COLO668 (cell line): ENCODE measurements at regions not wholly inside any gene's neighbourhood (a gene's known extent, or its start where the extent isn't known, plus 50 kb on each side); places are given as distances from the start of the nearest gene placed in this dataset.

Source experiments
- DNase-seq: peaks from one replicate; lab custom pipeline; 2025; ENCODE audit not compliant: unreplicated experiment; lab: John Stamatoyannopoulos, UW

DNA sequence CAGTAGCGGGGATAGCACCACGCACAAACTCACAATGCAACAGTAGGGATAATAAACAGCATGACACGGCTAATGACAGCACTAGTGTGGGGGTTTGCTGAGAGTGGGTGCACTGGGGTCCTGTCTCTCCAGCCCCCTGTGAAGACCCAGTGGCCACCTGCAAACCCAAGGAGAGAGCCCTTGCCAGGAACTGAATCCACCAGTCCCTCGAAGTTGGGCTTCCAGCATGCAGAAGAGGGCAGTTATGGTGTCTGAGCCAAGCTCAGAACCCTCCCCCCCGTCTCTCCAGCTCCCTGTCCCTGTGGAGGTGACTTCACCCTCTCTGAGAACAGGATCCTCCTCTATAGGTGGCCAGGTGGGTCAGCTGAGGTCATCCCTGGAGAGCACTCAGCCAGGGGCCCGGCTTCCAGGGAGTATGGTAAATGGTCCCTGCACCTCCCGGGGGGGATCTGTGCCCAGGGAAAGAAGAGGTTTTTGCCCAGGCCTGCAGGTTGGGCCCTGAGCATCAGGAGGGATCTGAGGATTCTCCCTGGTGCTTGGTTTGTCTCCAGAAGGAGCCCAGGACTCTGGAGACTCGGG is 86.3 kb upstream of the PRR5 start:
- no peak for DNase-seq

DNA sequence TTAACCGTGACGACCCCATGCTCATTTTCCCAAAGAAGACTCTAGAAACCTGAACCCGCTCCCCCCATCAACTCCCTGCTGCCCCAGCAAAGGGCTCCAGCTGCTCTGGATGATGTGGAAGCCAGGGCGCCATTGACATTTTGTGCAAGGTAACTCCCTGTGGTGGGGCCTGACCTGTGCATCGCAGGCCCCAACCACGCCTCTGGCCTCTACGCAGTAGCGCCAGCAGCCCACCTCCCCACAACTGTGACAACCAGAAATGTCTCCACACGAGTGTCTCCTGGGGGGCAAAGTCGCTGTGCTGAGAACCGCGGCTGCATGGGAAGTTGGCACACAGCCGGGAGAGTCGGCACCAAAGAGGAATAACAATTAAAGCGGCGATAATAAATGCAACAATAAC is 86.9 kb upstream of the PRR5 start:
- DNase-seq: no peak

GRCh38 chr22:44613196-44613595 is 88.8 kb upstream of the PRR5 start:
- DNase-seq: no peak

DNA sequence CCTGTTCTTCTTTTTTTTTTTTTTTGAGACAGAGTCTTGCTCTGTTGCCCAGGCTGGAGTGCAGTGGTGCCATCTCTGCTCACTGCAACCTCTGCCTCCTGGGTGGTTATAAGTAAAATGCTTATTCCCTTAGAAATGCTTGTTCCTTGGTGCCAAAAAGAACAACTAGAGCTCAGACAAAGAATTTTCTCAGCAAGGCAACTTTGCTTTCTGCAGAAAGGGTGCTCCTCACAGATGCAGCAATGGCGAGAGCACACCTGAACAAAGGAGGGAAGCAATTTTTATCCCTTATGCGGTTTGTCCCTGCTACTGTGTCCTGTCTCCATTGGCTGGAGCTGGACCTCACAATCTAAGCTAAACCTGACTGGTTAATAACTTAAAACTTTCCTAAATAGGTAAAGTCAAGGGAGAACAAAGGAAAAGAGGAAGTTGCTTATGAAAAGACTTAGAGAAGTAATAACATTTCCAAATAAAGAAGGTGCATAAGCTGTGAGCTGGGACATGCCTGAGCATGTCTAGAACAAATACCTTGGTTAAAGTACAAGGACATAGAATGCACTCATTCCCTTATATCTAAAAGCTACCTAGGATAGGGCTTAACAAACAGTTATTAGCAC is 90.0 kb upstream of the PRR5 start:
- DNase-seq: no peak

DNA sequence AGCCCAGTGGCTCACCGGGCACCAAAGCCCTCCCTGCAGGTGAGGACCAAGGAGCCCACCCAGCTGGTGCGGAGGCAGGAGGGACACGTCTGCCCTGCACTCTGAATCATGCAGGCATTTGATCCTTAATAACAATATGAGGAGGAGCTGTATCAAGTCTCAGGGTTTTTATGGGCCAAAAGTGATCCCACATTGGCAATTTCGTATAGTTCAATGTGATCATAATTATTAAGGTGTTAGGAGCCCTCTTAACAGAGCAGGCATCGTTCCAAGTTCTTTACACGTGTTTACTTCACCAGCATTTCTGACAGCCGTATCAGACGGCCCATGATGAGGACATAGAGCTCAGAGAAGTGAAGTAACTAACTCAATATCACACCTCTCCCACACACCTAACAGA is 91.9 kb upstream of the PRR5 start:
- no peak for DNase-seq

DNA sequence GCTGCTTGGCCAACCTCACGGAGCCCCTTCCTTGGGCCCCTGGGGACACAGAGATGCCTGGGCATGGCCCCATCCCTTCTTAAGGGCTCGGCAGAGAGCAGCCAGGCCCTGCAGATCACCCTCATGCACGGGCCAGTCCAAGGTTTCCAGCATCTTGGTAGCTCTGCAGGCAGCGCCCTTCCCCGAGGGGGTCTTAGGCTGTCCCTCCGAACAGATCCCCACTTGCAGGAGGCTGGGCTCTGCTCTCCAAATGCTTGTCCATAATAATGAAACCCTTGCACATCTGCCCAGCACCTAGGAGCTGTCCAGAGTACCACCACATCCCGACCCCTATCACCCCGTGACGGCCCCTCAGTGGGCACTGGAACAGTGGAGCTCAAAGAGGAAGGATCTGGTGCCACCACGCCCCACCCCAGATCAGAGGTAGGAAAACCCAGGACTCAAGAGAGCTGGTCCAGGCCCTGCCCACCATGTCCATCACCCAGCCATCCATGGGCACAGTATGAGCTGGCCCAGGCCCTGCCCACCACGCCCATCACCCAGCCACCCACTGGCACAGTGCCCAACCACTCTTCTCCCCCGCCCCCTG is 92.5 kb upstream of the PRR5 start:
- peak; percentile 12 for DNase-seq

DNA sequence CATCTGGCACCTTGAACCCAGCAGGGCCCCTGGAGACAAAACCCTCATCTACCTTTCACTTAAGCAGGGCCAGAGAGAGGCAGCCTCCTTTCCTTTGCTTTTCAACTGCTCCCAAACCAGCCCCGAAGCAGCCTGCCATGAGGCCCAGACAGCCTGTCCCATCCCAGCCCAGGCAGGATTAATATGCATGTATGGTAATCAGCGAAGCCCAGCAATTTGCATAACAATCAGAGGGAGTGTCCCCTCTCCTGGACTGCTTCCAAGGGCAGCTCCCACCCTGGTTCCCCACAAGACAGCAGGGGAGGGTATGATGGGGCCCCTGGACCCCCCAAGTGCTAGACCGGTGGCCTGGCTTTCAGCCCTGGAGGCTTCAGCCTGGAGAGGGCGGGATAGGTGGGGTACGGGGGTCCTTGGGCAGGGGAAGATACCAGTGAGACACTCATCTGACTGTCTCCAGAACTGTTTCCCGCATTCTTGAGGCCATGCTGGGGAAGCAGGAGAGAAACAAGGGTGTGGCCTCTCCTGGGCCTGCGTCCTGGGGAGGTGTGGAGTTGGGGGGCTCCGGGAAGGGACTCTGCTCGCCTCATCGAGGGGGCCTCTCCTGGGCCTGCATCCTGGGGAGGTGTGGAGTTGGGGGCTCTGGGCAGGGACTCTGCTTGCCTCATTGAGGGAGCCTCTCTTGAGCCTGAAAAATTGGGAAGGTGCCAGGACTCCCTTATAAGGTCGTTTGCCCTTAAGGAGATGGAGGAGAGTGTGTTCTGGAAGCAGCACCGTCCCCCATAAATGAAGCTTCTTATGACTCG is 93.2 kb upstream of the PRR5 start:
- no peak for DNase-seq

DNA sequence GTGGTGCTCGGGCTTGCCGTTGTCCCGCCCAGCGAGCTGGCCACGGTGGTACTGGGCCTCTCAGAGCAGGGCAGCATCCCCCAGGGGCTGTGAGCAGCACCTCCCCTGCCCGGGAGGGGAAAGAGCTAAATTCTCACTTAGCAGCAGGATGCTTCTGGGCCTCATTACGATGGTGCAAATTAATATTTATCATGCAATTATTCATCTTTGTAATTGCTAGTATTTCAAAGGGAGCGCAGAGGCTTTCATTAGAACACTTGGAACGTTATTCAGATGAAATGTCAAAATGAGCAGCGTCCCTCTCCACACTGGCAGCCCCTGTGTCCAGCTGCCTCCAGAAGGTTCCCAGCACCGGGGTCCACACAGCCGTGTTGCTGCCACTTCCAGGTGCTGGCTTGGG is 95.9 kb upstream of the PRR5 start:
- DNase-seq: no peak

DNA sequence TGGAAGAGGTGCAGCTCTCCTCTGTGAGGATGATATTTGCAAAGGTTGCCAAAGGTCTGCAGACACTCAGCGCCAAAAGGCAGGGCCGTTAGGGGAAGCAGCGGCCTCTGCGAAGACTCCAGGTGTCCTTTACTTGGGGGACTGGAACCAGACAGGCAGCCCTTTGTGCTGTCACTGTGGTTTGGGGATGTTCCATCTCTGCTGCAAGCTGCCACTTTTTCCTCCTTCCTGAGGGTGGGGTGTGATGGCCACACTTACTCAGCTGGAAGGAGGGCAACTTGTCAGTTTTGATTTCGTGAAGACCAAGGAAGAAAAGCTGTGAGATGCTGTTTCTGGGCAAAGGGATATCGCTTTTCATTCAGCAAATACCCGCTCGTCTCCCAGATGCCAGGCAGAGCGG is 96.5 kb upstream of the PRR5 start:
- no peak for DNase-seq

DNA sequence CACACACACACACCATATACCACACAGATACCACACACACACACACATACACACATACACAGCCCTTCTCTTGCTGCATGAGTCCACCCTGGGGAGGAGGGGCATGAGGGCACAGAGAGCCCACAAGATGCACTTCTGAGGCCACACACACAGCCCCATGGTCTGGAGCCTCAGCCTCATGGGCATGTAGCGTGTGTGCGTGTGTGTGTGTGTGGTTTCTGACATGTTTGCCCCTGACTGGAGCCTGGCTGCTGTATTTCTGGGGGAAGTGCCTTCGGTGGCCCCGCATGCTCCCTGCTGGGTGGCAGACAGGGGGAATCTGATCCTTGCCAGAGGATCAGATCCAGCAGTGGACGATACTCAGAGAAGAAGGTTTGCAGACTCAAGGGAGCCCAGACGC is 97.0 kb upstream of the PRR5 start:
- DNase-seq: no peak

DNA sequence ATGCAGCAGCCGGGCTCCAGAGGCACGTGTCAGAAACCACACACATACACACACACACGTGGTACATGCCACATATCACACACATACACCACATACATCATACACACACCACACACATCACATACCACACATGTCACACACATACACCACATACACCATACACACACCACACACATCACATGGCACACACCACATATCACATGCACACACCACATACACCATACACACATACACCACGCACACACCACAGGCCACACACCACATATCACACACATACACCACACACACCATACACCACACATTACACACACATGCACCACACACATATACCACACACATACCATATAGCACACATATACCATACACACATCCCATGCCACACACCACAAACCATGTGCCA is 97.5 kb upstream of the PRR5 start:
- DNase-seq: no peak

DNA sequence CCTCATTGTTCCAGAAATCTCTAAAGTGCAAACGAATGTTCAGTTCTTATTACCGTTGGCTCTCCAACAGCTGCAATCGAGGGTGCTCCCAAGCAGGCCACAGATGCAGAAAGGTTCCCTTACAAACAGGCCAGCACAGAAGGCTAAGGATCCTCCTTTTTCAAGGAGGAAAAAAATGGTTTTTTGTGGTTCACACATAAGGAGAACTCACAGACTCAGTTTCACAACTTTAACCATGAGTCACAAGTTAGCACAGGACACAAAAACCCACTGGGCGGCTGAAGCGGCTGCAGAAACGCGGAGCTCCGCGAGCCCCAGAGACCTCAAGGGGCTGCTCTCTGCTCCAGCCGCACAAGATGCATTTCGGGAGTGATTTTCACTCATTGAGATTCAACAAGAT is 98.2 kb upstream of the PRR5 start:
- DNase-seq: no peak

DNA sequence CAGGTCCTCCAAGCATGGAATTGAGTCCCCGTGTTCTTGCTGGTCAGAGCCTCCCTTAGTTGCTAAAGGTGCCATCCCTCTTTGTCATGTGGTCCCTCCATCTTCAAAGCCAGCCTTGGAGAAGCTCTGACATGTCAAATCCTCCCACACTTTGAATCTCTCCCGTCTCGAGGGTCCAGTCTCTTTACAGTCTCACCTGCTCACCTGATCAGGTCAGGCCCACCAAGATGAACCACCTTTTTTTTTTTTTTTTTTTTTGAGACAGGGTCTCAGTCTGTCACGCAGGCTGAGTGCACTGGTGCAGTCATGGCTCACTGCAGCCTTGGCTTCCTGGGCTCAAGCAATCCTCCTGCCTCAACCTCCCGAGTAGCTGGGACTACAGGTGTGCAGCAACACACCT is 100.3 kb upstream of the PRR5 start:
- no peak for DNase-seq

DNA sequence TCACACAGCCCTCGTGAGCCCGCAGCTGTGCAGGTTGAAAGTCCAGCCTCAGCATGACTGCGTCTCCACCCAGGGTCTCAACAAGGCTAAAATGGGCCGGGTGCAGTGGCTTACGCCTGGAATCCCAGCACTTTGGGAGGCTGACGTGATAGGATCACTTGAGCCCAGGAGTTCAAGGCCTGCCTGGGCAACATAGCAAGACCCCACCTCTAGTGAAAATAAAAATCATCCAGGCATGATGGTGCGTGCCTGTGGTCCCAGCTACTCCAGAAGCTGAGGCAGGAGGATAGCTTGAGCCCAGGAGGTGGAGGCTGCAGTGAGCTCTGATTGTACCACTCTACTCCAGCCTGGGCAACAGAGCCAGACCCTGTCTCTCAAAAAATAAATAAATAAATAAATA is 100.8 kb upstream of the PRR5 start:
- no peak for DNase-seq

DNA sequence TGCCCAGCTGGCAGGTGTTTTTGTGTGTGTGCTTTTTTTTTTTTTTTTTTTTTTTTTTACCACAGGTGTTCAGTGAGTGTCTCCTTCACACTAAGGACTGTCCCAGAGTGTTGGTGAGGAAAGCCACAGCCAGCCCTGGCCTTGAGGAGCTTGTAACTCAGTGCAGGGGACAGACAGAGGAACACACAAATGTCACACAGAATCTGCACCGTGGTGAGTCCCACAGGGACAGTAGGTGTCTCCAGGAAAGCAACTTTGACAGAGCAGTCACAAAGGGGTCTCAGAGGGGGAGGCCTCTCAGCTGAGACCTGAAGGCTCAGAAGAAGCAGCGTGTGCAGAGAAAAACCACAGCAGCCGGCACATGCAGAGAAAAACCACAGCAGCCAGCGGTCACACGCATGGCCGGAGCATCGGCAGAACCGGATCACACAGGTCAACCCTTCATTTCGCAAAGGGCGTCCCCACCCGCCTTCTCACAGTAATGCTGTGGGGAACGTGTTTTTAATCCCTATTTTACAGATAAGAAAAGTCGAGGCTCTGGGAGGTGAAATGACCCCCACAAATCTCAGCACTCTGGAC is 101.7 kb upstream of the PRR5 start:
- peak; percentile 18 for DNase-seq

GRCh38 chr22:44599500-44600140 is 101.6 kb upstream of the RTL6 start:
- DNase-seq: no peak

DNA sequence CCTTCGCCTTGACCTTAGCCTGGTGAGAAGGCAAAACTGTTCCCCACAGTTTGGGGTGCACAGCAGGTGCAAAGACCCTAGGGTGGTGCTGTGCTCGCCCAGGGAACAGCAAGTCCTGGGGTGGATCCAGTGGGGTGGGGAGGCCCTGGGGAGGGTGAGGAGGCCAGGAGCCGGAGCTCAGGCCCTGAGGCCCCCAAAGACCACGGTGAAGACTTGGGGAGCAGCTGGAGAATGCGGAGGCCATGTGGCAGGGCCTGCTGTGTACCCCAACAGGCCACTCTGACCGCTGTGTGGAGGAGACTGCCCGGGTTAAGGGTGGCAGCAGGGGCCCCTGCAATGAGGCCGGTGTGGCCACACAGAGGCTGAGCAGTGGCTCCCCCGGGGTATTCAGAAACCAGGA is 101.1 kb upstream of the RTL6 start:
- DNase-seq: no peak

- DNase-seq: peak; percentile 96
Measured at GRCh38 chr22:44597616-44598015, 99.6 kb upstream of the RTL6 start.

GRCh38 chr22:44596396-44597125 is 98.5 kb upstream of the RTL6 start:
- peak; percentile 28 for DNase-seq

- DNase-seq: peak; percentile 54
Measured at GRCh38 chr22:44595841-44596341, 97.9 kb upstream of the RTL6 start.
